Erythroblast (primary cell): ENCODE measurements at regions not wholly inside any gene's neighbourhood (a gene's known extent, or its start where the extent isn't known, plus 50 kb on each side); places are given as distances from the start of the nearest gene placed in this dataset.

Source experiments
- GATA1 ChIP-seq: IDR thresholded peaks from 2 replicates; pipeline ENCODE4 v1.6.1; 2011; ENCODE audit warnings: low read depth, mild to moderate bottlenecking, control low read depth, low read length, moderate library complexity
- POLR2A ChIP-seq: IDR thresholded peaks from 2 replicates; pipeline ENCODE4 v1.6.1; 2011; ENCODE audit warnings: mild to moderate bottlenecking, low read length

DNA sequence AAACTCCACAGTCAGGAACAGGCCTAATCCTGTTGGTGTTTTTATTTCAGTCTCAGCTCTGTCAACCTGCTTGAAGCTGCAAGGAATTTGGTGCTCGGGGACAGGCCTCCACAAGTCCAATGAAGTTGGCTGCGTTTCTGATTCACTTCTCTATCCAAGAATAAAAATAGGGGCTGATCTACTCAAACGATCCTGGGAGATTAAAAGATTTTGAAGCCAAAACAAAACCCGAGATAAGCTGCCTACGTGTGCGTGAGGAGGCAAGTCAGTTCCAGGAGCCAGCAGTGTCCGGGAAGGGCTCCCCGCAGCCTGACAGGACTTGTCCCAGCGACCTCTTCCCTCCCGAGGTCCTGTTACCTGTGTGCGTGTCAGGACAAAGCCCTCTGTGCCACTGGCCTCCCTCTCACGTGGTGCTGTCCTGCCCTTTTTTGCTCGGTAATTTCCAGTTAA is 98.0 kb downstream of the ETS2 start:
- TF ChIP-seq POLR2A (no peak), GATA1 (no peak)
